ENCODE measurements at regions not wholly inside any gene's neighbourhood (a gene's known extent, or its start where the extent isn't known, plus 50 kb on each side); places are given as distances from the start of the nearest gene placed in this dataset.

- TF ChIP-seq CTCF (IDR thresholded peaks at IDR 0.05; ENCODE audit: insufficient read depth, low read depth, low read length), result no peak
- TF ChIP-seq EZH2 (IDR thresholded peaks at IDR 0.05; ENCODE audit: insufficient read depth, low read length), result no peak
- DNase-seq (ENCODE audit: low read depth) (no peak), FAIRE-seq (no peak)
- Histone ChIP-seq H2AFZ (ENCODE audit: low read depth, low read length) (no peak overlapping the region), H3K4me3 (ENCODE audit: insufficient read depth, low read depth, low read length) (no peak overlapping the region), H3K79me2 (ENCODE audit: insufficient read depth, low read length) (no peaks in the 10 kb centered on the region), H3K27ac (ENCODE audit: low read depth, low read length) (peak overlapping the region; percentile 79), H3K4me1 (ENCODE audit: insufficient read depth, low read length) (peaks cover 34% of the 10 kb centered on the region), H3K9me3 (ENCODE audit: insufficient read depth, low read depth, low read length) (no peaks in the 10 kb centered on the region), H3K9ac (ENCODE audit: low read length) (peak overlapping the region; percentile 47), H3K27me3 (ENCODE audit: insufficient read depth, low read length) (no peaks in the 10 kb centered on the region), H3K4me2 (ENCODE audit: low read length) (peak overlapping the region; percentile 34), H3K36me3 (ENCODE audit: insufficient read depth, low read length) (no peaks in the 10 kb centered on the region), H4K20me1 (ENCODE audit: insufficient read depth, low read length) (no peaks in the 10 kb centered on the region)
- H3K27ac Mint-ChIP-seq (ENCODE audit: unreplicated experiment), result peak overlapping the region; percentile 94
- H3K4me3 Mint-ChIP-seq (ENCODE audit: unreplicated experiment), result no peak overlapping the region
- peaks cover 49% of the 10 kb centered on the region for H3K4me1 Mint-ChIP-seq (ENCODE audit: low read depth, unreplicated experiment)
- no peaks in the 10 kb centered on the region for H3K36me3 Mint-ChIP-seq (ENCODE audit: low read depth, unreplicated experiment)
- H3K9me3 Mint-ChIP-seq (ENCODE audit: unreplicated experiment), result no peaks in the 10 kb centered on the region
- H3K27me3 Mint-ChIP-seq (ENCODE audit: low read depth, unreplicated experiment), result no peaks in the 10 kb centered on the region
These were observed 111.3 kb downstream of the NUDT12 start for GRCh38 chr5:103451261-103451660.

GRCh38 chr5:103450333-103451061 is 112.1 kb downstream of the NUDT12 start:
- Histone ChIP-seq H3K36me3 (ENCODE audit: insufficient read depth, low read length) (no peaks in the 10 kb centered on the region), H3K9me3 (ENCODE audit: insufficient read depth, low read depth, low read length) (no peaks in the 10 kb centered on the region), H3K4me1 (ENCODE audit: insufficient read depth, low read length) (peaks cover 37% of the 10 kb centered on the region), H3K27ac (ENCODE audit: low read depth, low read length) (peak overlapping the region; percentile 79), H3K27me3 (ENCODE audit: insufficient read depth, low read length) (no peaks in the 10 kb centered on the region), H3K4me3 (ENCODE audit: insufficient read depth, low read depth, low read length) (no peak overlapping the region), H4K20me1 (ENCODE audit: insufficient read depth, low read length) (no peaks in the 10 kb centered on the region), H3K4me2 (ENCODE audit: low read length) (peak overlapping the region; percentile 34), H2AFZ (ENCODE audit: low read depth, low read length) (no peak overlapping the region), H3K9ac (ENCODE audit: low read length) (peak overlapping the region; percentile 47), H3K79me2 (ENCODE audit: insufficient read depth, low read length) (no peaks in the 10 kb centered on the region)
- DNase-seq (ENCODE audit: low read depth), result peak; percentile 96
- peaks cover 55% of the 10 kb centered on the region for H3K4me1 Mint-ChIP-seq (ENCODE audit: low read depth, unreplicated experiment)
- peak; percentile 98 for FAIRE-seq
- no peaks in the 10 kb centered on the region for H3K9me3 Mint-ChIP-seq (ENCODE audit: unreplicated experiment)
- TF ChIP-seq CTCF (IDR thresholded peaks at IDR 0.05; ENCODE audit: insufficient read depth, low read depth, low read length) (no peak), EZH2 (IDR thresholded peaks at IDR 0.05; ENCODE audit: insufficient read depth, low read length) (no peak)
- H3K27me3 Mint-ChIP-seq (ENCODE audit: low read depth, unreplicated experiment), result no peaks in the 10 kb centered on the region
- no peaks in the 10 kb centered on the region for H3K36me3 Mint-ChIP-seq (ENCODE audit: low read depth, unreplicated experiment)
- peak overlapping the region; percentile 94 for H3K27ac Mint-ChIP-seq (ENCODE audit: unreplicated experiment)
- no peak overlapping the region for H3K4me3 Mint-ChIP-seq (ENCODE audit: unreplicated experiment)

- FAIRE-seq (peak; percentile 41), DNase-seq (ENCODE audit: low read depth) (no peak)
- TF ChIP-seq CTCF (IDR thresholded peaks at IDR 0.05; ENCODE audit: insufficient read depth, low read depth, low read length) (no peak), EZH2 (IDR thresholded peaks at IDR 0.05; ENCODE audit: insufficient read depth, low read length) (no peak)
- H3K4me3 ChIP-seq (ENCODE audit: insufficient read depth, low read depth, low read length), result no peak overlapping the region
- Mint-ChIP-seq H3K27me3 (ENCODE audit: low read depth, unreplicated experiment) (no peaks in the 10 kb centered on the region), H3K27ac (ENCODE audit: unreplicated experiment) (peak overlapping the region; percentile 35), H3K36me3 (ENCODE audit: low read depth, unreplicated experiment) (peaks cover 1% of the 10 kb centered on the region), H3K4me3 (ENCODE audit: unreplicated experiment) (no peak overlapping the region), H3K4me1 (ENCODE audit: low read depth, unreplicated experiment) (peaks cover 52% of the 10 kb centered on the region), H3K9me3 (ENCODE audit: unreplicated experiment) (no peaks in the 10 kb centered on the region)
- no peaks in the 10 kb centered on the region for H3K36me3 ChIP-seq (ENCODE audit: insufficient read depth, low read length)
- H3K27ac ChIP-seq (ENCODE audit: low read depth, low read length), result no peak overlapping the region
- no peaks in the 10 kb centered on the region for H3K9me3 ChIP-seq (ENCODE audit: insufficient read depth, low read depth, low read length)
- H3K27me3 ChIP-seq (ENCODE audit: insufficient read depth, low read length), result no peaks in the 10 kb centered on the region
- peaks cover 26% of the 10 kb centered on the region for H3K4me1 ChIP-seq (ENCODE audit: insufficient read depth, low read length)
- no peak overlapping the region for H3K9ac ChIP-seq (ENCODE audit: low read length)
- H2AFZ ChIP-seq (ENCODE audit: low read depth, low read length), result no peak overlapping the region
- H3K4me2 ChIP-seq (ENCODE audit: low read length), result peak overlapping the region; percentile 12
- H3K79me2 ChIP-seq (ENCODE audit: insufficient read depth, low read length), result no peaks in the 10 kb centered on the region
- H4K20me1 ChIP-seq (ENCODE audit: insufficient read depth, low read length), result no peaks in the 10 kb centered on the region
These were observed 115.8 kb downstream of the NUDT12 start for GRCh38 chr5:103446813-103447212.

All from astrocyte (in vitro differentiated cells and primary cell).